ENCODE measurements at regions not wholly inside any gene's neighbourhood (a gene's known extent, or its start where the extent isn't known, plus 50 kb on each side); places are given as distances from the start of the nearest gene placed in this dataset.

GRCh38 chr21:26412885-26413284, 160.2 kb downstream of the CYYR1 start:
- H3K27ac ChIP-seq: no peak overlapping the region
- no peaks in the 10 kb centered on the region for H3K9me3 ChIP-seq (ENCODE audit: low read depth, low read length)
- no peak for DNase-seq (ENCODE audit: low read depth, low spot score)
- no peak overlapping the region for H3K9ac ChIP-seq (ENCODE audit: insufficient read length)
- no peaks in the 10 kb centered on the region for H3K36me3 ChIP-seq (ENCODE audit: insufficient read depth, low read length)
- H3K4me3 ChIP-seq: no peak overlapping the region
- no peak for TF ChIP-seq EZH2 (IDR thresholded peaks at IDR 0.05)
- TF ChIP-seq FOXP2 (optimal IDR thresholded peaks at IDR 0.05; ENCODE audit: control extremely low read depth, extremely low read length, insufficient read depth): no peak
- TF ChIP-seq POLR2AphosphoS5 (IDR thresholded peaks at IDR 0.05; ENCODE audit: borderline replicate concordance, low read depth, low read length): no peak

GRCh38 chr21:26409735-26410134, 163.4 kb downstream of the CYYR1 start:
- H3K36me3 ChIP-seq (ENCODE audit: insufficient read depth, low read length): no peaks in the 10 kb centered on the region
- no peak overlapping the region for H3K9ac ChIP-seq (ENCODE audit: insufficient read length)
- H3K4me3 ChIP-seq: peak overlapping the region; percentile 49
- H3K27ac ChIP-seq: peak overlapping the region; percentile 88
- H3K9me3 ChIP-seq (ENCODE audit: low read depth, low read length): no peaks in the 10 kb centered on the region
- TF ChIP-seq FOXP2 (optimal IDR thresholded peaks at IDR 0.05; ENCODE audit: control extremely low read depth, extremely low read length, insufficient read depth) (no peak), POLR2AphosphoS5 (IDR thresholded peaks at IDR 0.05; ENCODE audit: borderline replicate concordance, low read depth, low read length) (peak; percentile 31; the same call in 1 of the 2 replicates)
- no peak for DNase-seq (ENCODE audit: low read depth, low spot score)

- Histone ChIP-seq H3K36me3 (ENCODE audit: insufficient read depth, low read length) (no peaks in the 10 kb centered on the region), H3K9ac (ENCODE audit: insufficient read length) (peak overlapping the region; percentile 23), H3K27ac (peak overlapping the region; percentile 88), H3K9me3 (ENCODE audit: low read depth, low read length) (no peaks in the 10 kb centered on the region), H3K4me3 (peak overlapping the region; percentile 42; the same call in 1 of the 2 replicates)
- DNase-seq (ENCODE audit: low read depth, low spot score): no peak
- no peak for TF ChIP-seq FOXP2 (optimal IDR thresholded peaks at IDR 0.05; ENCODE audit: control extremely low read depth, extremely low read length, insufficient read depth)
- no peak for TF ChIP-seq EZH2 (IDR thresholded peaks at IDR 0.05)
- TF ChIP-seq POLR2AphosphoS5 (IDR thresholded peaks at IDR 0.05; ENCODE audit: borderline replicate concordance, low read depth, low read length): no peak
Measured at GRCh38 chr21:26408511-26408910, 164.6 kb downstream of the CYYR1 start.

GRCh38 chr21:26406526-26406925, 166.6 kb downstream of the CYYR1 start:
- peak overlapping the region; percentile 79 for H3K4me3 ChIP-seq
- H3K27ac ChIP-seq: peak overlapping the region; percentile 77

GRCh38 chr21:26405735-26406361, 167.2 kb downstream of the CYYR1 start:
- peak overlapping the region; percentile 77 for H3K27ac ChIP-seq
- peak overlapping the region; percentile 51 for H3K9ac ChIP-seq (ENCODE audit: insufficient read length)
- H3K4me3 ChIP-seq: peak overlapping the region; percentile 79
- H3K36me3 ChIP-seq (ENCODE audit: insufficient read depth, low read length): no peaks in the 10 kb centered on the region
- H3K9me3 ChIP-seq (ENCODE audit: low read depth, low read length): no peaks in the 10 kb centered on the region
- TF ChIP-seq EZH2 (IDR thresholded peaks at IDR 0.05) (no peak), POLR2AphosphoS5 (IDR thresholded peaks at IDR 0.05; ENCODE audit: borderline replicate concordance, low read depth, low read length) (no peak), FOXP2 (optimal IDR thresholded peaks at IDR 0.05; ENCODE audit: control extremely low read depth, extremely low read length, insufficient read depth) (no peak)
- no peak for DNase-seq (ENCODE audit: low read depth, low spot score)

More at GRCh38 chr21:26406526-26406925, 166.6 kb downstream of the CYYR1 start:
- Histone ChIP-seq H3K36me3 (ENCODE audit: insufficient read depth, low read length) (no peaks in the 10 kb centered on the region), H3K9ac (ENCODE audit: insufficient read length) (peak overlapping the region; percentile 51), H3K9me3 (ENCODE audit: low read depth, low read length) (no peaks in the 10 kb centered on the region)
- TF ChIP-seq FOXP2 (optimal IDR thresholded peaks at IDR 0.05; ENCODE audit: control extremely low read depth, extremely low read length, insufficient read depth) (no peak), EZH2 (IDR thresholded peaks at IDR 0.05) (no peak), POLR2AphosphoS5 (IDR thresholded peaks at IDR 0.05; ENCODE audit: borderline replicate concordance, low read depth, low read length) (no peak)
- DNase-seq (ENCODE audit: low read depth, low spot score): no peak

GRCh38 chr21:26405071-26405470, 168.0 kb downstream of the CYYR1 start:
- Histone ChIP-seq H3K9me3 (ENCODE audit: low read depth, low read length) (no peaks in the 10 kb centered on the region), H3K27ac (peak overlapping the region; percentile 77), H3K9ac (ENCODE audit: insufficient read length) (no peak overlapping the region), H3K36me3 (ENCODE audit: insufficient read depth, low read length) (no peaks in the 10 kb centered on the region), H3K4me3 (peak overlapping the region; percentile 79)
- no peak for DNase-seq (ENCODE audit: low read depth, low spot score)
- no peak for TF ChIP-seq FOXP2 (optimal IDR thresholded peaks at IDR 0.05; ENCODE audit: control extremely low read depth, extremely low read length, insufficient read depth)
- no peak for TF ChIP-seq POLR2AphosphoS5 (IDR thresholded peaks at IDR 0.05; ENCODE audit: borderline replicate concordance, low read depth, low read length)
- TF ChIP-seq EZH2 (IDR thresholded peaks at IDR 0.05): no peak

GRCh38 chr21:26404288-26404687, 168.8 kb downstream of the CYYR1 start:
- Histone ChIP-seq H3K9ac (ENCODE audit: insufficient read length) (no peak overlapping the region), H3K27ac (peak overlapping the region; percentile 77; the same call in 1 of the 2 replicates), H3K36me3 (ENCODE audit: insufficient read depth, low read length) (no peaks in the 10 kb centered on the region), H3K4me3 (no peak overlapping the region), H3K9me3 (ENCODE audit: low read depth, low read length) (no peaks in the 10 kb centered on the region)
- DNase-seq (ENCODE audit: low read depth, low spot score): no peak
- no peak for TF ChIP-seq FOXP2 (optimal IDR thresholded peaks at IDR 0.05; ENCODE audit: control extremely low read depth, extremely low read length, insufficient read depth)
- TF ChIP-seq EZH2 (IDR thresholded peaks at IDR 0.05): no peak
- no peak for TF ChIP-seq POLR2AphosphoS5 (IDR thresholded peaks at IDR 0.05; ENCODE audit: borderline replicate concordance, low read depth, low read length)

- H3K36me3 ChIP-seq (ENCODE audit: insufficient read depth, low read length): no peaks in the 10 kb centered on the region
- DNase-seq (ENCODE audit: low read depth, low spot score): no peak
- no peaks in the 10 kb centered on the region for H3K9me3 ChIP-seq (ENCODE audit: low read depth, low read length)
- no peak overlapping the region for H3K27ac ChIP-seq
- no peak overlapping the region for H3K4me3 ChIP-seq
- H3K9ac ChIP-seq (ENCODE audit: insufficient read length): no peak overlapping the region
- TF ChIP-seq FOXP2 (optimal IDR thresholded peaks at IDR 0.05; ENCODE audit: control extremely low read depth, extremely low read length, insufficient read depth) (no peak), POLR2AphosphoS5 (IDR thresholded peaks at IDR 0.05; ENCODE audit: borderline replicate concordance, low read depth, low read length) (no peak), EZH2 (IDR thresholded peaks at IDR 0.05) (no peak)
Measured at GRCh38 chr21:26403321-26403720, 169.8 kb downstream of the CYYR1 start.

Data from SK-N-MC (cell line).